HG02938 (cell line): ENCODE measurements at regions not wholly inside any gene's neighbourhood (a gene's known extent, or its start where the extent isn't known, plus 50 kb on each side); places are given as distances from the start of the nearest gene placed in this dataset.
"Not testable (repeated sequence)": the region's sequence is repeated elsewhere in the genome, so short reads cannot be mapped to it uniquely, and the experiment has no call there.

Experiments
- ATAC-seq: cut with Tn5 transposase; IDR thresholded peaks from one replicate; pipeline ENCODE4 v1.9.1; 2021; ENCODE audit warnings: mild to moderate bottlenecking, moderate library complexity; ENCODE audit not compliant: unreplicated experiment

- no peak for ATAC-seq
Observed at GRCh38 chr13:53266757-53267156, 238.1 kb downstream of the OLFM4 start.

GRCh38 chr13:53269634-53270033 is 241.0 kb downstream of the OLFM4 start:
- no peak for ATAC-seq

DNA sequence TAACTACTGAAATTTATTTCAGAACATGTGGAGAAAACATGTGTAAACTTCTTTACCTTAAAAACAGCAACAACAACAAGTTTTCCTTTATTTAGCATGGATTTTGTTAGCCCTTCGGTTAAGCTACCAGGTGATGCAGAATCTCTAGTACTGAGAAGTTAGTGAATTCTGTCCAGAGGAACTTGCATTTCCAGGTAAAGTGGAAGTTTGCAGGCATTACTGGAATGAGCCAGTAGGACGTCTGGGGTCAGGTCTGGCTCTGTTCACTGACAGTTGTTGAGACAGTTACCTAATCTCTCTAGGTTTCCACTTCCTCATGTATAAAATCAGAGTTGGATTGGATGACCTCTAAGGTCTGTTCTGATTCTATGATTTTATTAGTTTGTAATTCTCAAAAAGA is 244.3 kb downstream of the OLFM4 start:
- ATAC-seq, result no peak

DNA sequence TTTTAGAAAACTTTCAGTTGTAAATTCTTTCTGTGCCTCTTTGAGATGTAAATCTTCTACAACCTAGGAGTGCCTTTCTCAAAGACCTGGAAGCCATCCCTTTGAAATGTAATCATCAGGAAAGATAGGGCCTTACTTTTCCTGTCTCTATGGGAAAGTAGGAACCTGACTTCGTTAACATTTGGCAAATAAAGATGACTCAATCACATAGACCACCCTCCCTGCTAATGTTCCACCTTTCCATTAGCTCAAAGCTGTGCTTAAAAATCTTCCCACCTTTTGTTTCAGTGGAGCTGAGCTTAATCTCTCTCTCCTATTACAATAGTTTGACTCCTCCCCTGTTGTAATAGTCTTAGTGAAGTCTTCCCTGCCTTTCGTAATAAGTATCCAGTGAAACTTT is 247.7 kb downstream of the OLFM4 start:
- ATAC-seq, result no peak

DNA sequence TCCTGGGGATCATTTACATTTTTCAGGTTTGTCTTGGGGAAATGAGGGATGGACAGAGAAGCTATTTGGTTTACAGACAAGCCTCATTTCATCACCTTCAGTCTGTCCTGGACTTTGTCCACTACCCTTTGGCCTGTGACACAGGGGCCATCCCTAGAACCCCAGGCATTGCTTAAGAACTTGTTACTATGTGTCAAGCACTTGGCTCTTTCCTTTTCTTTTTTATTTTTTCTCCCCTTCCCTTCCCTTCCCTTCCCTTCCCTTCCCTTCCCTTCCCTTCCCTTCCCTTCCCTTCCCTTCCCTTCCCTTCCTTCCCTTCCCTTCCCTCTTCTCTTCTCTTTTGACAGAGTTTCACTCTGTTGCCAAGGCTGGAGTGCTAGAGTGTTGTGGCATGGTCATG is 253.1 kb downstream of the OLFM4 start:
- ATAC-seq, result no peak

GRCh38 chr13:53285896-53286430 is 257.4 kb downstream of the OLFM4 start:
- no peak for ATAC-seq

DNA sequence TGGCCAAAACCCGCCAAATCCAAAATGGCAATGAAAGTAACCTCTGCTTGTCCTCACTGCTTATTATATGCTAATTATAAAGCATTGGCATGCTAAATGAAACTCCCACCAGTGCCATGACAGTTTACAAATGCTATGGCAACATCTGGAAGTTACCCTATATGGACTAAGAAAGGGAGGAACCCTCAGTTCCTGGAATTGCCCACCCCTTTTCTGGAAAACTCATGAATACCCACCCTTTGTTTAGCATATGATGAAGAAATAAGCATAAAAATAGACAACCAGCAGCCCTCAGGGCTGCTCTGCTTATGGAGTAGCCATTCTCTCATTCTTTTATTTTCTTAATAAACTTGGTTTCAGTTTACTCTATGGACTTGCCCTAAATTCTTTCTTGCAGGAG is 269.8 kb downstream of the OLFM4 start:
- ATAC-seq, result no peak

DNA sequence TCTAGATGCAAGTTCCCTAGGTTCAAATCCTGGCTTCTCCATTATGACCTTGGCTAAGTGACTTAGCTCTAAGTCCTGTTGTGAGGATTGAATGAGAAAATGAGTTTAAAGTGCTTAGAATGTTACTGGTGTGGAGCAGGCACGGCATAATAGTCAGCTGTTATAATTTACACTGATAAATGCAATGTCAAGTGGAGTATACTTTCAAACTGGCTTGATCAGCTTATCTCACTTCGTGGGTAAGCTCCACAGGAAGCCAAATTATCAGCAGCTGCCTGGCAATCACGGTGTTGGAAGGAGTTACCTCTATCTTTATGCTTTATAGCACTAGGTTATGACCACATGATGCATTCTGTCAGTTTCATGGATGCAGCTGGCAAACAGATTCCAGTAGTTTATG is 272.8 kb downstream of the OLFM4 start:
- no peak for ATAC-seq

DNA sequence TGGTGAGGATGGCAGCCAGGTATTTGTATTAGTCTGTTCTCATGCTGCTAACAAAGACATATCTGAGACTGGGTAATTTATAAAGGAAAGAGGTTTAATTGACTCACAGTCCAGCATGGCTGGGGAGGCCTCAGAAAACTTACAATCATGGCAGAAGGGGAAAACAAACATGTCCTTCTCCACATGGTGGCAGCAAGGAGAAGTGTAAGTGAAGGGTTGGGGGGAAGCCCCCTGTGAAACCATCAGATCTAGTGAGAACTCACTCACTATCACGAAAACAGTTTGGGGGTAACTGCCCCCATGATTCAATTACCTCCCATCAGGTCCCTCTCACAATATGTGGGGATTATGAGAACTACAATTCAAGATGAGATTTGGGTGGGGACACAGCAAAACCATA is 276.8 kb downstream of the OLFM4 start:
- not testable (repeated sequence) for ATAC-seq

- ATAC-seq, result no peak
Observed at GRCh38 chr13:53310786-53311185, 282.2 kb downstream of the OLFM4 start.

GRCh38 chr13:53311561-53311960 is 282.9 kb downstream of the OLFM4 start:
- no peak for ATAC-seq

DNA sequence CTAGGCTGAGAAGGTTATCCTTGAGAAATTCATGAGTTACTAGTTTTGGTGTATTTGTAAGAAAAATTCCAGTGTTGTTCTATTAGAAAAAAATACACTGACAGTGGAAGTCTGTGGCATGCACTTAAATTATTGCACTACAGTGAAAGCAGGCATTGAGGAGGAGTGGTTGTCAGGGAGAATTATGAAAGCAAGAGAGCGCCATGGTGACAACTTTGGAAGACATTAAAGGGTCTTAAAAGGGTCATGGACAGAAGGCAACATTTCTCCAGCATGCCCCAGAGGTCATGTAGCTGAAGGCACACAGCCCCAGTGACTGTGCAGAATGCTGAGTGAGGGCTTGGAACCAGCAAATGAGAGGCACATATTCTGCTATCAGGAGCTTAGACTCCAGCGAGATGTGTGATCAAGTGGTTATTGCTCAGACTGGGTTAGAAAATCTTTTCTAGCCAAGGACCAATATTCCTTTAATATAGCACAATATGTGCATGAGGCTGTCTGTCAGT is 292.7 kb downstream of the OLFM4 start:
- no peak for ATAC-seq

DNA sequence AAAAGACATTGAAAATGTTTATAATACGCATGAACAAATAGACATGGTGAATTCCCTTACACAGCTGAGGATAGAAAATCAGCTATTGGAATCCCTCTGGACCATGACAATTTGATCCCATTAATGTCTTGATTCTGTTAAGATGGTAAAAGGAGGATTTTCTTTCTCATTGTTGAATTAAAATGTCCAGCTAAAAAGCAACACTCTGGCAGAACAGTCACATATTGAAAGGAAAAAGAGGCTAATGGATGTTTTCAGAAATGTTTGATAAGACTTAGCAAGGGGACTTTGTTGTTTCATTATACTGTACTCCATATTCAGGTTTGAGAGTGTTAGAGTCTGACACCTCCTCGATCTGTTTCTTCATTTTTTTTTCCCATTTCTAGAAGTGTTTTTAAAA is 296.0 kb downstream of the OLFM4 start:
- ATAC-seq, result no peak

DNA sequence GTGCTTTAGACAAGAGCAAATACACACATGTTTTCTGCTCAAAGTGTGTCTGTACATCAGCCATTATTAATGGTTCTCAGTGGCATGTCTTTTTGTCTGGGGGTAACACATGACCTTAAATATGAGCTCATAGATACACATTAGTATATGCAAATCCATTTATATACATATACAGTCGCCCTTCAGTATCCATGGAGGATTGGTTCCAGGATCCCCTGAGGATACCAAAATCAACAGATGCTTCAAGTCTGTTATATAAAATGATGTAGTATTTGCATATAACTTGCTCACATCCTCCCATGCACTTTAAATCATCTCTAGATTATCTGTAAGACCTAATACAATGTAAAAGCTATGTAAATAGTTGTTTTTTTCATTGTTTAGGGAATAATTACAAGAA is 298.1 kb downstream of the OLFM4 start:
- no peak for ATAC-seq

- no peak for ATAC-seq
Observed at GRCh38 chr13:53327680-53328315, 299.2 kb downstream of the OLFM4 start.

GRCh38 chr13:53336441-53337160 is 308.0 kb downstream of the OLFM4 start:
- no peak for ATAC-seq

GRCh38 chr13:53338760-53339159 is 310.1 kb downstream of the OLFM4 start:
- no peak for ATAC-seq

- ATAC-seq, result no peak
Observed at GRCh38 chr13:53340505-53341143, 312.0 kb downstream of the OLFM4 start.

DNA sequence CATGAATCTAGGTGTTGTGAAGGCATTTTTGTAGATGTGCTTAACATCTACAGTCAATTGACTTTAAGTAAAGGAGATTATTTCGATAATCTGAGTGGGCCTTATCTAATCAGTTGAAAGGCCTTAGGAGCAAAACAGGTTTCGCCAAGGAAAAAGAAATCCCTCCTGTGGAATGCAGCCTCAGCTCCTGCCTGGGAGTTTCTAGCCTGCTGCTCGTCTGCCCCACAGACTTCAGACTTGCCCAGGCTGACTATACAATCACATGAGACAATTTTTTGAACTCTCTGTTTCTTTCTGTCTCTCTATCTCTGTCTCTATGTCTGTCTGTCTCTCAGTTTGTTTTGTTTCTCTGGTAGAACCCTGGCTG is 312.5 kb downstream of the OLFM4 start:
- ATAC-seq, result no peak

DNA sequence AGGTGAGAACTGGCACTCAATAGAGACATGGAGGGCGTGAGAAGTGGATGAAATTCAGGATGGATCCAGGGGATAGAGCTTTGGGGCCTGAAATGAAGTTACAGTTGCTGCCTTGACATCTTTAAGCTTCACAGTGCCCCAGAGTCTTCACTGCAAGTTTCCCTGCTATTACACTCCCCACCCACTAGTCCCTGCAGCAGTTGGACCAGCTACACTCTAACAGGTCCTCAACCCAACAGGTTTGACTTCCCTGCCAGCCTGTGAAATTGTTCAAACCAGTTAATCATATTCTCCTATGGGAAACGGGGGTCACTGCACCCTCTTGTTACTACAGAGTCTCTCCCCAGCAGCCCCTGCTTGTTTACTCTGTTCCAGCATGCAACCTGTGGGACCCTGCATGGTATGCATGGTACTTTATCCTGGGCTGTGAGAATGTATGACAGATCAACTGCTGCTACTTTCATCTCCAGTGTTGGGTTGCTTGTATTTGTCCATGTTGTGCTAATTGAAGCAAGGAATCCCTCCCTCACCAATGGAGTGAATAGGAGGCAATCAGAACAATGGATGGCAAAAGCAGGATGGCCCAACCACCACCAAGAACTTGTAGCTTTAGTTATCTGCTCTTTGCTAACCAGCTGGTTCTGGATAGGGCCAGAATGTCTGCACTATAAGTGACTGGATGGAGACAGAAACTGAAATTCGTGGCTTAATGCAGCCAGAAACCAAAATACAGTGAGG is 314.2 kb downstream of the OLFM4 start:
- ATAC-seq, result no peak

DNA sequence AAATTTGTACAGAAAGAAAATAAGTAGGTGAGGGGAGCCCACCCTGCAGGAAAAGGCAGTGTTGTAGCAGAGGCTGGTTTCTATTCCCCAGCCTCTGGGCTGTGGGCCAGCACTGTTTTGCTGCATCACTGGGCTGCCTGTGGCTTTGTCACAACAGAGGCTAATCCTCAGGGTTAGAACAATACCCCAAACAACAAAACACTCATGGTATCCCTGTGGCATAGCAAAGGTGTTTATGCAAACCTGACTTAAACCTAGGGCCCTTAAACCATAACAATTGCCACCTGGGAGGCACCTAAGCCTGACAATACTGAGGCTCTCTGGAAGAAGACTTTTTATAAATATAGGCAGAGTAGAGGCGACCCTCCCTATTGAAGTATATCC is 314.7 kb downstream of the OLFM4 start:
- no peak for ATAC-seq
